Muscle layer of colon (tissue), 2 donors: ENCODE measurements at regions not wholly inside any gene's neighbourhood (a gene's known extent, or its start where the extent isn't known, plus 50 kb on each side); places are given as distances from the start of the nearest gene placed in this dataset.

Source experiments
- H3K27ac ChIP-seq: one replicate; pipeline ENCODE4 v1.7.0; 2013; ENCODE audit warnings: low read depth, mild to moderate bottlenecking, low read length, moderate library complexity
- H3K27me3 ChIP-seq, 2 donors: one replicate each; pipeline ENCODE4 v1.7.0; 2013; ENCODE audit warnings: low read length in 2 of 2, mild to moderate bottlenecking in 2 of 2; ENCODE audit not compliant: insufficient read depth in 2 of 2, control insufficient read depth in 1 of 2
- H3K36me3 ChIP-seq: one replicate; pipeline ENCODE4 v1.7.0; 2013; ENCODE audit warnings: mild to moderate bottlenecking, low read length; ENCODE audit not compliant: insufficient read depth
- H3K4me1 ChIP-seq: one replicate; pipeline ENCODE4 v1.7.0; 2013; ENCODE audit warnings: mild to moderate bottlenecking, low read length; ENCODE audit not compliant: insufficient read depth
- H3K4me3 ChIP-seq, 2 donors: one replicate each; pipeline ENCODE4 v1.7.0; 2013; ENCODE audit warnings: low read length in 2 of 2, low read depth in 1 of 2, mild to moderate bottlenecking in 1 of 2, moderate library complexity in 1 of 2
- H3K9ac ChIP-seq: one replicate; pipeline ENCODE4 v1.7.0; 2013; ENCODE audit warnings: low read length
- H3K9me3 ChIP-seq: one replicate; pipeline ENCODE4 v1.7.0; 2013; ENCODE audit warnings: mild to moderate bottlenecking, low read length
- donor health status: abdominal sarcoma.
- donor health status: Adenocarcinoma of cecum.

DNA sequence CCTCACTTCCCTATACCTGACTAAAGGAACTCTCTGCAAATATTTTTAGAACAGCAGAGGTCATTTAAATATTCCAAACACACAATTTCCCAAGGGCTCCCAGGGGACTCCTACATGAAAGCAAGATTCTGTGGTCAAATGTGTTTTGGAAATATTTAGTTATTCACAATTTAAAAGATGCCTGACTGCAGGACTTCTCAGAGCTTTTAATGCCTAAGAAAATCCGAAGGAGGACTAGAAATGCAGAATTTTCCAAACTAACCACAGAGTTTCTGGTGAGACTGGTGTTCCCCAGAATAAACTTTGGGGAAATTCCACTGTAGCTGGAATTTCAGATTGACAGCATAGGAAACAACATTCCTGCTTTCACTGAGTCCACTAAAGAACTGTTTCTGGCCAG is 84.8 kb upstream of the MAP1LC3B2 start:
- no peak overlapping the region for H3K9ac ChIP-seq
- H3K4me3 ChIP-seq = no peak overlapping the region
- H3K27me3 ChIP-seq = no peaks in the 10 kb centered on the region
- no peak overlapping the region for H3K27ac ChIP-seq
- H3K9me3 ChIP-seq = no peaks in the 10 kb centered on the region
- no peaks in the 10 kb centered on the region for H3K36me3 ChIP-seq
- H3K4me1 ChIP-seq = no peaks in the 10 kb centered on the region

DNA sequence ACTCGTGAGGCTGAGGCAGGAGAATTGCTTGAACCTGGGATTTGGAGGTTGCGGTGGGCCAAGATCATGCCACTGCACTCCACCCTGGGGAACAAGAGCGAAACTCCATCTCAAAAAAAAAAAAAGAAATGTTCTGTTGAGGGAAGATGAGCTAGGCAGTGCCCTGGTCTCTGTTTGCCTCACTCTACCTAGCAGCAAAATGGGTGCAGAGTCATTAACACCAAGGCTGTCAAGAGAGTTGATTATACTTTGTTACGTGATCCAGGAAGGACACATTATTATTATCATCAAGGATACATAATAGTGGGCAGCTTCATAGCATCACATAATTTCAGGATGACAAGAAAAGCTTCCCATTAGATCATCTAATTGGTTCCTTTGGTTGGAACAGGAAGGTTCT is 84.3 kb upstream of the MAP1LC3B2 start:
- Histone ChIP-seq H3K27me3 (no peaks in the 10 kb centered on the region), H3K9me3 (no peaks in the 10 kb centered on the region), H3K36me3 (no peaks in the 10 kb centered on the region), H3K9ac (no peak overlapping the region), H3K27ac (no peak overlapping the region), H3K4me3 (no peak overlapping the region), H3K4me1 (no peaks in the 10 kb centered on the region)

- no peaks in the 10 kb centered on the region for H3K4me1 ChIP-seq
- no peak overlapping the region for H3K9ac ChIP-seq
- H3K27ac ChIP-seq = no peak overlapping the region
- H3K27me3 ChIP-seq = no peaks in the 10 kb centered on the region
- no peak overlapping the region for H3K4me3 ChIP-seq
- H3K36me3 ChIP-seq = no peaks in the 10 kb centered on the region
- H3K9me3 ChIP-seq = no peaks in the 10 kb centered on the region
Observed at GRCh38 chr12:116476227-116476822, 82.9 kb upstream of the MAP1LC3B2 start.

DNA sequence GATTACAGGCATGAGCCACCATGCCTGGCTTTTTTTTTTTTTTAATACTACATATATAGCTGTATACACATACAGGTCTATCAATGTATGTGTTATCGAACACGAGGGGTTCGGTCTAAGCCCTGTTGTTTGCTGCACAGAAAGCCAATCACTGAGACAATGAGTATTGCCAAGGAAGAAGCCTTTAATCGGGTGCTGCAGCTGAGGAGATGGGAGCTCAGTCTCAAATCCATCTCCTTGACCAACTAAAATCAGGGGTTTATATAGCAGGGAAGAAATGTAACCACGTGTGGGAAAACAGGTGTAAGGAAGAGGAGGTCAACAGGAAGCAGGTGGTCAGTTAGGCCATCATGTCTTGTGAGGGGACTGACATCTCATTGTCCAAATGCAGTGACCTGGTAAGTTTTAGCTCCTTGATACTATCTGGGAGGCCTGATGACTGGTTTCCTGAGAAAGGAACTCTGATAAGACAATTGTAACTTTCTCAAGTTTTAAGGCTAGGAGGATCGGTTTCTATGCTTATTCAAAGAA is 80.9 kb upstream of the MAP1LC3B2 start:
- no peaks in the 10 kb centered on the region for H3K9me3 ChIP-seq

GRCh38 chr12:116480210-116480810 is 78.9 kb upstream of the MAP1LC3B2 start:
- Histone ChIP-seq H3K27ac (no peak overlapping the region), H3K9me3 (no peaks in the 10 kb centered on the region), H3K4me3 (no peak overlapping the region), H3K9ac (no peak overlapping the region), H3K4me1 (no peaks in the 10 kb centered on the region), H3K27me3 (no peaks in the 10 kb centered on the region), H3K36me3 (no peaks in the 10 kb centered on the region)

More for the DNA sequence above, 80.9 kb upstream of the MAP1LC3B2 start:
- no peaks in the 10 kb centered on the region for H3K4me1 ChIP-seq
- no peak overlapping the region for H3K27ac ChIP-seq
- H3K36me3 ChIP-seq = no peaks in the 10 kb centered on the region
- H3K9ac ChIP-seq = no peak overlapping the region
- no peak overlapping the region for H3K4me3 ChIP-seq
- H3K27me3 ChIP-seq = no peaks in the 10 kb centered on the region

DNA sequence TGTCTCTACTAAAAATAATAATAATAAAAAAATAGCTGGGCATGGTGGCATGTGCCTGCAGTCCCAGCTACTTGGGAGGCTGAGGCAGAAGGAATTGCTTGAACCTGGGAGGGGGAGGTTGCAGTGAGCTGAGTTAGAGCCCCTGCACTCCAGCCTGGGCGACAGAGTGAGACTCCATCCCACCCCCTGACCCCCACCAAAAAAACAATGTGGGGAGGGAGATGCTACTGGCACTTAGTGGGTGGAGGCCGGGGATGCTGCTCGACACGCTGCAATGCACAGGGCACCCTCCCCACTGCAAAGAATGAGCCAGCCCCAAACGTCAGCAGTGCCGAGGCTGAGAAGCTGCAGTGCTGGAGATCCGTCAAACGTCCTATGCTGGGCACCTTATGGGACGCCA is 77.5 kb upstream of the MAP1LC3B2 start:
- Histone ChIP-seq H3K9me3 (no peaks in the 10 kb centered on the region), H3K36me3 (no peaks in the 10 kb centered on the region), H3K9ac (no peak overlapping the region), H3K4me3 (no peak overlapping the region), H3K4me1 (no peaks in the 10 kb centered on the region), H3K27me3 (no peaks in the 10 kb centered on the region), H3K27ac (no peak overlapping the region)

DNA sequence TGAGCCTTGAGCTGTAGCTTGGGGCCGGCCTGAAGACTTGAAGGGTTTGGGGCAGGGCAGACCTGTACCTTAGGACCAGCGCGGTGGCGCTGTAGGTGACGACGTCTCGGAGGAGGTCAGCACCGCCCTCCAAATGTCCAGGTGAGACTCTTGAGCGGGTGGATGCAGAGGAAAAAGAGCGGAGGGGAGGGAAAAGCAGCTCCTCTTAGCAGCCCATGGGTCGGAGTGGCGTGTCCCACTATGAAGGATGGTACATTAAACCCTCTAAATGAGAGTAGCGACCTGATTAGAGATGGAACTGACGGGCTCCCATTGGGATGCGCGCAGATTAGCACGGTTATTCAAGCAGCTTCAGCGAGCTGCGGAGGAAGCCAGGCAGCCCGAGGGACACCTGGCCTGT is 77.0 kb upstream of the MAP1LC3B2 start:
- H3K4me1 ChIP-seq = no peaks in the 10 kb centered on the region
- no peak overlapping the region for H3K4me3 ChIP-seq
- H3K27ac ChIP-seq = no peak overlapping the region
- H3K9me3 ChIP-seq = no peaks in the 10 kb centered on the region
- H3K9ac ChIP-seq = no peak overlapping the region
- H3K27me3 ChIP-seq = no peaks in the 10 kb centered on the region
- H3K36me3 ChIP-seq = no peaks in the 10 kb centered on the region

DNA sequence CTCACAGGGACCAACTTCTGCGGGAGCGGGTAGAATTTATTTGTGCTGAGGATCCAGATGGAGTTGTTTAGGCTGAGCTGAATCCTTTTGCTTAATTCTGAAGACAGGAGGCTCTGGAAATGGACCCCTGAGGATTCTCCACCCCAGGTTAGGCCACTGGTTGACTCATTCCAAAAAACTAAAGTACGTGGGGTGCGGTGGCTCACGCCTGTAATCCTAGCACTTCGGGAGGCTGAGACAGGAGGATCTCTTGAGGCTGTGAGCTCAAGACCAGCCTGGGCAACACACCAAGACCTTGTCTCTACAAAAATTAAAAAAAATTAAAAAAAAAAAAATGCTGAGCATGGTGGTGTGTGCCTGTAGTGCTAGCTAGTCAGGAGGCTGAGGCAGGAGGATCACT is 76.3 kb upstream of the MAP1LC3B2 start:
- no peak overlapping the region for H3K27ac ChIP-seq
- no peak overlapping the region for H3K4me3 ChIP-seq
- H3K9ac ChIP-seq = no peak overlapping the region
- H3K4me1 ChIP-seq = no peaks in the 10 kb centered on the region
- H3K36me3 ChIP-seq = no peaks in the 10 kb centered on the region
- no peaks in the 10 kb centered on the region for H3K27me3 ChIP-seq
- no peaks in the 10 kb centered on the region for H3K9me3 ChIP-seq

- H3K36me3 ChIP-seq = no peaks in the 10 kb centered on the region
- no peak overlapping the region for H3K27ac ChIP-seq
- H3K4me3 ChIP-seq = no peak overlapping the region
Observed at GRCh38 chr12:116483959-116484750, 75.0 kb upstream of the MAP1LC3B2 start.

GRCh38 chr12:116484807-116485206 is 74.4 kb upstream of the MAP1LC3B2 start:
- Histone ChIP-seq H3K9ac (no peak overlapping the region), H3K4me1 (no peaks in the 10 kb centered on the region), H3K27me3 (no peaks in the 10 kb centered on the region), H3K4me3 (no peak overlapping the region), H3K9me3 (no peaks in the 10 kb centered on the region), H3K36me3 (no peaks in the 10 kb centered on the region), H3K27ac (no peak overlapping the region)

More at GRCh38 chr12:116483959-116484750, 75.0 kb upstream of the MAP1LC3B2 start:
- no peaks in the 10 kb centered on the region for H3K27me3 ChIP-seq
- no peak overlapping the region for H3K9ac ChIP-seq
- no peaks in the 10 kb centered on the region for H3K4me1 ChIP-seq
- H3K9me3 ChIP-seq = no peaks in the 10 kb centered on the region

GRCh38 chr12:116489116-116489515 is 70.1 kb upstream of the MAP1LC3B2 start:
- no peaks in the 10 kb centered on the region for H3K27me3 ChIP-seq
- no peaks in the 10 kb centered on the region for H3K4me1 ChIP-seq
- no peaks in the 10 kb centered on the region for H3K36me3 ChIP-seq
- no peaks in the 10 kb centered on the region for H3K9me3 ChIP-seq
- H3K27ac ChIP-seq = no peak overlapping the region
- H3K9ac ChIP-seq = no peak overlapping the region
- no peak overlapping the region for H3K4me3 ChIP-seq
